HCT116 (cell line): ENCODE measurements at regions not wholly inside any gene's neighbourhood (a gene's known extent, or its start where the extent isn't known, plus 50 kb on each side); places are given as distances from the start of the nearest gene placed in this dataset.

ENCODE experiments used
- ATAC-seq: fragments of 200-7000 bp; cut with Tn5 transposase; 2 replicates; pipeline ENCODE4 v1.9.1; 2020; ENCODE audit warnings: mild to moderate bottlenecking, moderate library complexity
- BruUV-seq: library from RNA; stranded (reverse); fragments of 400-500 nt; replicated peaks from 2 replicates; lab custom pipeline; 2021; lab: Mats Ljungman, UMichigan
- CTCF ChIA-PET: fragments of 300-600 bp; sonication (Branson Sonifier 250); formaldehyde crosslinking; loops from one replicate; lab custom pipeline; 2021; ENCODE audit warnings: antibody characterized with exemption; lab: Charles Lee
- POLR2A ChIA-PET: fragments of 300-600, 350-600 bp; sonication (Branson Sonifier 250); formaldehyde crosslinking; loops from one replicate; lab custom pipeline; 2021; ENCODE audit warnings: antibody characterized with exemption; lab: Charles Lee
- RAD21 ChIA-PET, 2 experiments: fragments of 300-600 bp; sonication (Branson Sonifier 250); formaldehyde crosslinking; loops; one replicate each; lab custom pipeline; 2023; ENCODE audit warnings: low total read pairs in 2 of 2; ENCODE audit not compliant: uncharacterized antibody in 2 of 2, unreplicated experiment in 2 of 2, low non-redundant PET in 1 of 2; lab: Charles Lee
- DNase-seq: peaks from one replicate; pipeline ENCODE4 v3.0.0-alpha.2; 2010; ENCODE audit warnings: low read depth, low spot score
- H2AFZ ChIP-seq: fragments of 200-600 bp; shearing (Covaris generic), sonication (generic); 2 replicates; pipeline ENCODE4 v1.6.1; 2017; ENCODE audit warnings: low read depth, mixed run types, mixed read lengths, antibody characterized with exemption, low read length; ENCODE audit not compliant: poor library complexity, severe bottlenecking
- H3K27ac ChIP-seq: 2 replicates; pipeline ENCODE4 v1.5.1; 2012; ENCODE audit warnings: low read depth, low read length
- H3K27me3 ChIP-seq: fragments of 200-600 bp; sonication (generic); 2 replicates; pipeline ENCODE4 v1.6.1; 2016; ENCODE audit warnings: mixed run types, low read length, mixed read lengths; ENCODE audit not compliant: insufficient read depth
- H3K36me3 ChIP-seq, 2 experiments: fragments of 200-500 bp in 1 of 2; fragments of 200-600 bp in 1 of 2; sonication (Bioruptor generic) in 1 of 2; sonication (generic) in 1 of 2; 2 replicates each; pipeline versions ENCODE4 v1.5.1 to v1.6.1; 2014 to 2016; ENCODE audit warnings: low read length in 2 of 2, inconsistent platforms in 1 of 2, mixed read lengths in 1 of 2, mixed run types in 1 of 2; ENCODE audit not compliant: insufficient read depth in 2 of 2, control insufficient read depth in 1 of 2
- H3K4me1 ChIP-seq, 2 experiments: fragments of 200-600 bp in 1 of 2; sonication (generic) in 1 of 2; 2 replicates each; pipeline versions ENCODE4 v1.5.1 to v1.6.1; 2012 to 2017; ENCODE audit warnings: low read length in 2 of 2, inconsistent platforms in 1 of 2, mild to moderate bottlenecking in 1 of 2, mixed read lengths in 1 of 2, mixed run types in 1 of 2, moderate library complexity in 1 of 2; ENCODE audit not compliant: insufficient read depth in 2 of 2, control insufficient read depth in 1 of 2
- H3K4me2 ChIP-seq: fragments of 200-600 bp; sonication (generic); 2 replicates; pipeline ENCODE4 v1.6.1; 2017; ENCODE audit warnings: mixed run types, low read length, mixed read lengths
- H3K4me3 ChIP-seq, 2 experiments: fragments of 200-600 bp in 1 of 2; sonication (generic) in 1 of 2; replicated peaks in 1 of 2; 2 replicates each; pipeline ENCODE4 v1.5.1; 2011 to 2016; ENCODE audit warnings: low read length in 2 of 2, control low read depth in 1 of 2, low read depth in 1 of 2, mild to moderate bottlenecking in 1 of 2, mixed read lengths in 1 of 2, mixed run types in 1 of 2
- H3K79me2 ChIP-seq: fragments of 200-600 bp; sonication (generic); 2 replicates; pipeline ENCODE4 v1.6.1; 2017; ENCODE audit warnings: mild to moderate bottlenecking, mixed run types, low read length, moderate library complexity, mixed read lengths; ENCODE audit not compliant: insufficient read depth
- H3K9ac ChIP-seq: fragments of 200-600 bp; sonication (generic); 2 replicates; pipeline ENCODE4 v1.6.1; 2016; ENCODE audit warnings: low read length, mixed read lengths
- H3K9me2 ChIP-seq: fragments of 200-600 bp; sonication (generic), shearing (Covaris generic); 2 replicates; pipeline ENCODE4 v1.6.1; 2017; ENCODE audit warnings: mixed run types, mild to moderate bottlenecking, moderate library complexity; ENCODE audit not compliant: insufficient read depth
- H3K9me3 ChIP-seq, 2 experiments: fragments of 200-500 bp in 1 of 2; fragments of 200-600 bp in 1 of 2; sonication (Bioruptor generic) in 1 of 2; sonication (generic) in 1 of 2; 2 replicates each; pipeline ENCODE4 v1.6.1; 2014 to 2017; ENCODE audit warnings: low read length in 2 of 2, mixed read lengths in 2 of 2, inconsistent platforms in 1 of 2, low read depth in 1 of 2, mild to moderate bottlenecking in 1 of 2, mixed run types in 1 of 2, moderate library complexity in 1 of 2; ENCODE audit not compliant: control insufficient read depth in 1 of 2, insufficient read depth in 1 of 2
- H4K20me1 ChIP-seq: fragments of 200-600 bp; sonication (generic), shearing (Covaris generic); 2 replicates; pipeline ENCODE4 v1.6.1; 2017; ENCODE audit warnings: mixed run types, mild to moderate bottlenecking, moderate library complexity; ENCODE audit not compliant: insufficient read depth
- CBX3 ChIP-seq: IDR thresholded peaks from 2 replicates; pipeline ENCODE4 v1.6.1; 2012; ENCODE audit warnings: low read depth
- CEBPB ChIP-seq: IDR thresholded peaks from 2 replicates; pipeline ENCODE4 v1.6.1; 2012; ENCODE audit warnings: low read depth
- CTCF ChIP-seq, 3 experiments: fragments of 200-600 bp in 1 of 3; sonication (generic) in 1 of 3; IDR thresholded peaks in 2 of 3; conservative IDR thresholded peaks in 1 of 3; 2 replicates each; pipeline ENCODE4 v1.5.1; 2012 to 2017; ENCODE audit warnings: low read depth in 2 of 3, low read length in 2 of 3, antibody characterized with exemption in 1 of 3, borderline replicate concordance in 1 of 3, control low read depth in 1 of 3, mild to moderate bottlenecking in 1 of 3, mixed read lengths in 1 of 3, mixed run types in 1 of 3, moderate library complexity in 1 of 3; ENCODE audit not compliant: insufficient read depth in 1 of 3
- EGR1 ChIP-seq: IDR thresholded peaks from 2 replicates; pipeline ENCODE4 v1.6.1; 2012; ENCODE audit warnings: low read depth
- ELF1 ChIP-seq: IDR thresholded peaks from 2 replicates; pipeline ENCODE4 v1.6.1; 2012; ENCODE audit warnings: low read depth, borderline replicate concordance
- EZH2 ChIP-seq: fragments of 200-600 bp; sonication (generic); IDR thresholded peaks from 2 replicates; pipeline ENCODE4 v1.6.1; 2017; ENCODE audit warnings: antibody characterized with exemption, mixed run types
- EZH2phosphoT487 ChIP-seq: fragments of 200-600 bp; IDR thresholded peaks from 2 replicates; pipeline ENCODE4 v1.6.1; 2018; ENCODE audit warnings: antibody characterized with exemption, borderline replicate concordance
- JUND ChIP-seq: IDR thresholded peaks from 2 replicates; pipeline ENCODE4 v1.6.1; 2012
- MAX ChIP-seq: IDR thresholded peaks from 2 replicates; pipeline ENCODE4 v1.6.1; 2012
- POLR2A ChIP-seq: IDR thresholded peaks from 2 replicates; pipeline ENCODE4 v1.7.0; 2011; ENCODE audit warnings: borderline replicate concordance; ENCODE audit not compliant: insufficient read depth, insufficient read length; ENCODE audit errors: extremely low read depth
- POLR2AphosphoS5 ChIP-seq: IDR thresholded peaks from 2 replicates; pipeline ENCODE4 v1.6.1; 2011; ENCODE audit warnings: mild to moderate bottlenecking, low read depth, low read length, moderate library complexity
- RAD21 ChIP-seq: IDR thresholded peaks from 2 replicates; pipeline ENCODE4 v1.6.1; 2012; ENCODE audit warnings: low read depth, mild to moderate bottlenecking
- SIN3A ChIP-seq: IDR thresholded peaks from 2 replicates; pipeline ENCODE4 v1.6.1; 2012; ENCODE audit warnings: low read depth
- SP1 ChIP-seq: IDR thresholded peaks from 2 replicates; pipeline ENCODE4 v1.6.1; 2012; ENCODE audit warnings: low read depth
- SRF ChIP-seq: IDR thresholded peaks from 2 replicates; pipeline ENCODE4 v1.6.1; 2012; ENCODE audit warnings: low read depth
- TCF7L2 ChIP-seq: IDR thresholded peaks from 2 replicates; pipeline ENCODE4 v1.7.0; 2011; ENCODE audit warnings: borderline replicate concordance, inconsistent platforms; ENCODE audit not compliant: insufficient read depth, insufficient read length; ENCODE audit errors: extremely low read depth
- YY1 ChIP-seq: IDR thresholded peaks from 2 replicates; pipeline ENCODE4 v1.6.1; 2011; ENCODE audit warnings: low read length, low read depth, moderate library complexity, mild to moderate bottlenecking; ENCODE audit not compliant: insufficient replicate concordance; ENCODE audit errors: extremely low read depth
- ZBTB33 ChIP-seq: IDR thresholded peaks from 2 replicates; pipeline ENCODE4 v1.6.1; 2011; ENCODE audit warnings: mild to moderate bottlenecking, low read length, moderate library complexity; ENCODE audit not compliant: insufficient replicate concordance; ENCODE audit errors: extremely low read depth
- ZNF274 ChIP-seq: fragments of 200-500 bp; sonication (Bioruptor generic); IDR thresholded peaks from 2 replicates; pipeline ENCODE4 v1.6.1; 2014; ENCODE audit warnings: mild to moderate bottlenecking, low read depth, low read length, inconsistent platforms
- intact Hi-C: fragments of 100-400 bp; cut with micrococcal nuclease; formaldehyde crosslinking; loops from 2 replicates; pipeline ENCODE4 v1.10.0; 2022

- Histone ChIP-seq H3K79me2 (no peaks in the 10 kb centered on the region), H3K27me3 (no peaks in the 10 kb centered on the region), H3K4me2 (no peak overlapping the region), H2AFZ (no peak overlapping the region), H4K20me1 (no peaks in the 10 kb centered on the region), H3K9me2 (no peaks in the 10 kb centered on the region), H3K4me1 (no peaks in the 10 kb centered on the region), H3K4me3 (no peak overlapping the region), H3K27ac (no peak overlapping the region), H3K36me3 (no peaks in the 10 kb centered on the region), H3K9me3 (no peaks in the 10 kb centered on the region; a peak in 1 of 4 replicates), H3K9ac (no peak overlapping the region)
- ChIA-PET CTCF (no interaction called here), RAD21 (no interaction called here), POLR2A (no interaction called here)
- DNase-seq (no peak), ATAC-seq (no peak)
- TF ChIP-seq POLR2AphosphoS5: no peak
- no peak for TF ChIP-seq JUND
- no peak for TF ChIP-seq RAD21
- no peak for TF ChIP-seq YY1
- no peak for TF ChIP-seq ELF1
- TF ChIP-seq SP1: no peak
- no peak for TF ChIP-seq POLR2A
- intact Hi-C loops: no loop called here
- BruUV-seq: no TSS peak
Measured at GRCh38 chr2:56539618-56540017, 355.8 kb downstream of the CCDC85A start.

GRCh38 chr2:56540467-56540866 lies 356.7 kb downstream of the CCDC85A start:
- ChIA-PET CTCF (no interaction called here), RAD21 (no interaction called here), POLR2A (no interaction called here)
- no peak overlapping the region for H2AFZ ChIP-seq
- no peaks in the 10 kb centered on the region; a peak in 1 of 4 replicates for H3K9me3 ChIP-seq
- ATAC-seq: no peak
- intact Hi-C loops: no loop called here
- H3K79me2 ChIP-seq: no peaks in the 10 kb centered on the region
- no peaks in the 10 kb centered on the region for H4K20me1 ChIP-seq
- no peak overlapping the region for H3K4me3 ChIP-seq
- no peak overlapping the region for H3K4me2 ChIP-seq
- H3K9ac ChIP-seq: no peak overlapping the region
- no TSS peak for BruUV-seq
- no peaks in the 10 kb centered on the region for H3K36me3 ChIP-seq
- no peak for DNase-seq
- H3K9me2 ChIP-seq: no peaks in the 10 kb centered on the region
- TF ChIP-seq JUND (no peak), EGR1 (no peak), ZBTB33 (no peak), SIN3A (no peak), EZH2 (no peak), CTCF (IDR thresholded peaks at IDR 0.05 in 2 of 3, conservative IDR thresholded peaks at IDR 0.05 in 1 of 3; ENCODE audit: borderline replicate concordance in 1 of 3, insufficient read depth in 1 of 3, low read depth in 2 of 3, low read length in 2 of 3) (no peak), YY1 (no peak), EZH2phosphoT487 (no peak), MAX (no peak), ZNF274 (no peak), TCF7L2 (no peak), SP1 (no peak), RAD21 (no peak), POLR2AphosphoS5 (no peak), CEBPB (no peak), SRF (no peak), CBX3 (no peak)
- no peaks in the 10 kb centered on the region for H3K27me3 ChIP-seq
- no peaks in the 10 kb centered on the region for H3K4me1 ChIP-seq
- no peak overlapping the region for H3K27ac ChIP-seq
